Astrocyte of the spinal cord (primary cell): ENCODE measurements at regions not wholly inside any gene's neighbourhood (a gene's known extent, or its start where the extent isn't known, plus 50 kb on each side); places are given as distances from the start of the nearest gene placed in this dataset.

Experiments
- DNase-seq: peaks from one replicate; pipeline ENCODE4 v3.0.0; 2011; ENCODE audit warnings: low read depth, low spot score
- H3K4me3 ChIP-seq: 2 replicates; pipeline ENCODE4 v1.5.1; 2011; ENCODE audit warnings: low read depth, mild to moderate bottlenecking, low read length, moderate library complexity
- CTCF ChIP-seq: IDR thresholded peaks from 2 replicates; pipeline ENCODE4 v1.5.1; 2012; ENCODE audit warnings: low read depth, mild to moderate bottlenecking, low read length, inconsistent platforms
- in situ Hi-C: cut with HindIII; loops from 2 replicates; pipeline ENCODE4 v1.10.0; 2017; ENCODE audit warnings: low sequenced_read_pairs

GRCh38 chr4:3831529-3832150 is 65.5 kb downstream of the ADRA2C start:
- no peak overlapping the region for H3K4me3 ChIP-seq
- no peak for TF ChIP-seq CTCF
- DNase-seq = no peak
- in situ Hi-C loops = no loop called here

GRCh38 chr4:3832536-3833220 is 66.5 kb downstream of the ADRA2C start:
- DNase-seq = no peak
- no peak for TF ChIP-seq CTCF
- in situ Hi-C loops = no loop called here

GRCh38 chr4:3833326-3833989 is 67.3 kb downstream of the ADRA2C start:
- no peak for TF ChIP-seq CTCF
- in situ Hi-C loops = no loop called here
- DNase-seq = no peak

More at GRCh38 chr4:3832536-3833220, 66.5 kb downstream of the ADRA2C start:
- no peak overlapping the region for H3K4me3 ChIP-seq

GRCh38 chr4:3834186-3834662 is 68.0 kb downstream of the ADRA2C start:
- no peak overlapping the region for H3K4me3 ChIP-seq
- in situ Hi-C loops = no loop called here
- no peak for TF ChIP-seq CTCF
- no peak for DNase-seq

More at GRCh38 chr4:3833326-3833989, 67.3 kb downstream of the ADRA2C start:
- no peak overlapping the region for H3K4me3 ChIP-seq

GRCh38 chr4:3834663-3835521 is 68.7 kb downstream of the ADRA2C start:
- in situ Hi-C loops = no loop called here
- TF ChIP-seq CTCF = no peak
- DNase-seq = no peak
- no peak overlapping the region for H3K4me3 ChIP-seq
